ENCODE measurements at regions not wholly inside any gene's neighbourhood (a gene's known extent, or its start where the extent isn't known, plus 50 kb on each side); places are given as distances from the start of the nearest gene placed in this dataset.
"Not testable (repeated sequence)": the region's sequence is repeated elsewhere in the genome, so short reads cannot be mapped to it uniquely, and the experiment has no call there.

DNA sequence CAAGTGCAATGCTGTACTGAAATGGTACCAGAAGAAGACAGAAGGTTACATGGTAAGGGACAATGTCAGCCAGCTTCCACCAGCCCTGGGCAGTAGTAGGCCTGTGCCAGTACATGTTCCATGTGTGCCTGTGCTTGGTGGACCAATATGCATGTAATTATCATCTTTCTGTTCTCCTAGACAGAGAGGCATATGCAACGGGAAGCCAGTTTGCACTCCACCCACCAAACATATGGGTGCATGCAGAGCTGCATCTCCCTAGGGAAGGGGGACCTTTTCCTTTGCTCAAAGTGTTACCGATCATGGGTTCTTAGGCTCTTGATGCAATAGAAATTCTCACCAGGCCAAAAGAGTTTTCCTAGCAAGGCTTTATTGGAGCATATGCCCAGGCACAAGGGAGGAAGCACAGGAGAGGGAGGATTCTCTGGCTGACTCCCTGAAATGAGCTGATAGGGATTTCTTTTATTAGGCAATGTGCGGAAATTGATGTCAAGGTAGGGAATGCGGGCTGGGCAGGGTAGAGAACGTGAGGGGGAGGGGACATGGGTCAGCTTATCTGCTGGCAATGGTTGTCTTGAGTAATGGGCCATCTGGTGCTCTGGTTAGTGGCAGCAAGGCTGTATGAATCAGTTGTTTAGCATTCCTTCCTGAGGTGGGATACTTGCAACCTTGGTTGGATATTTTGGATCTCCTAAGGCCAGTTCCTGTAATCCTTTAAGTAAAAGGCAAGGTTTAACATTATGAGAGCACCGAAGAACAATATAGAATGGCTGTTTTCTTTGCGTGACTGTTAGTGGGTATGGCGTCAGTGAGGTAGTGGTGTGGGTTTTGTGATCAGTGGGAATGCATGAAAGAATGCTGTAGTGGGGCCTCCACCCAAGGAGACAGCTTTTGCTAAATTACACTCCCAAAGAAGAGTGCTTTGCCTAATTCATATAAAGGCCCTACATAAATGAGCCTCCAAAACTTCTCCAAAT, 102.5 kb downstream of the CDRT15L2 start:
- not testable (repeated sequence) for DNase-seq (ENCODE audit: low read depth)

DNA sequence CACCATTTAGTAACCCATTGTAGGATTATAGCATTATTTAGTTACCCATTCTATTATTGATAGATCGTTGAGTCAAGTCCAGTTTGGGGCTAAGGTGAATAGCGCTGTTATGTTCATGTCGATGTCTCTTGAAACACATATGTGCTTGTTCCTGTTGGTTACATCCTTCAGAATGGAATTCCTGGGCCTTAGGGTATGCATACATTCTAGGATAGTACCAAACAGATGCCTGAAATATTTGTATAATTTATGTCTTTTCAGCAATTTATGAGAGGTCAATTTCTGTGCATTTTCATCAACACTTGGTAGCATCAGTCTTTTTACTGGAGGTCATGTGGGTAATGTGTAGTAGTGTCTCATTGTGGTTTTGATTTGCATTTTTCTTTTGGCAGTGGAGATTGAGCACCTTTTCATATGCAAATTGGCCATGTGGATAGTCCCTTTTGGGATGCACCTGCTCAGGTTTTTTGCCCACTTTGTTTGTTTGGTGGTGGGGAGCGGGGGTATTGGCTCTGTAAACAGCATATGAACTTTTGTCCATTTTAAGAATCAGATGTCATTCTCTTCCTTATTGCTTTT, 104.2 kb downstream of the CDRT15L2 start:
- DNase-seq (ENCODE audit: low read depth) = not testable (repeated sequence)

DNA sequence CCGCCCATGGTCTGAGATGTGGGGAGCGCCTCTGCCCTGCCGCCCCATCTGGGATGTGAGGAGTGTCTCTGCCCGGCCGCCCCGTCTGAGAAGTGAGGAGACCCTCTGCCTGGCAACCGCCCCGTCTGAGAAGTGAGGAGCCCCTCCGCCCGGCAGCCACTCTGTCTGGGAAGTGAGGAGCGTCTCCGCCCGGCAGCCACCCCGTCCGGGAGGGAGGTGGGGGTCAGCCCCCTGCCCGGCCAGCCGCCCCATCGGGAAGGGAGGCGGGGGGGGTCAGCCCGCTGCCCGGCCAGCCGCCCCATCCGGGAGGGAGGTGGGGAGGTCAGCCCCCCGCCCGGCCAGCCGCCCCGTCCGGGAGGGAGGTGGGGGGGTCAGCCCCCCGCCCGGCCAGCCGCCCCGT, 105.5 kb downstream of the CDRT15L2 start:
- DNase-seq (ENCODE audit: low read depth) = not testable (repeated sequence)

DNA sequence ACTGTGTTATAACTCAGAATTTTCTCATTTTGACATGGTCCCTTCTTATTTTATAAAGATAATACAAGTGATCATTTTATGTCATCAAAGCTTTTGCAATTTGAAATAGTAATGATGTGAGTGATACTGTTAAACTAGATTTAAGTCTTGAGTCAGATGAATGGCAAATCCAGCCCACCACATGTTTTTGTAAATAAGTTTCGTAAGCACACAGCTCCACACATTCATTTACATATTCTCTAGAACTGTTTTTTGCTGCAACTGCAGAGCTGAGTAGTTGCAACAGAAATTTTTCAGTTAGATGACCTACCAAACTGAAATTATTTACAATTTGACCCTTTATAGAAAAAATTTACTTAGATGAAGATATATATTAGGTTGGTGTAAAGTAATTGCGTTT, 108.1 kb downstream of the CDRT15L2 start:
- not testable (repeated sequence) for DNase-seq (ENCODE audit: low read depth)

DNA sequence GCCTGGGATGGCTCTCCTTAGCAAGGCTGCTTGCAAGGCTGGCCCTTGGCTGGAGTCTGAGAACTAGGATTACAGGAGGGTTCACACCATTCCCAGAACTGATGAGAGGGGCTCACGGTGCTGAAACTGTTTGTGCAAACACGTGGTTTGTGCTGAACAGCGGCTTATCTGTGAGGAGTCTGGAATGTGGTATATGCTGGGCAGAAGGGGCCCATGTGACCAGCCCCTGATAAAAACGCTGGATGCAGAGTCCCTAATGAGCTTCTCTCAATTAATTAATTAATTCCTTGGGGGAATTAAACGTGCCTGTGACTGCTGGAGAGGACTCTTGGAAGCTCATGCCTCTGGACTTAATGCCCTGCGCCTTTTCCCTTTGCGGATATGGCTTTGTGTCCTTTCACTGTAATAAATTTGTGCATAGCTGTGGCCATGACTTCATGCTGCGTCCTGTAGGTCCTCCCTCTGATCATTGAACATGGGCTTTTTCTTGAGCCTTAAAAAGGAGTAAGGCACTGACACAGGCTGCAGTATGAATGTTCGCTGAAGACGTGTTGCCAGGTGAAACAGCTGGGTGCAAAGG, 109.7 kb downstream of the CDRT15L2 start:
- DNase-seq (ENCODE audit: low read depth) = not testable (repeated sequence)

DNA sequence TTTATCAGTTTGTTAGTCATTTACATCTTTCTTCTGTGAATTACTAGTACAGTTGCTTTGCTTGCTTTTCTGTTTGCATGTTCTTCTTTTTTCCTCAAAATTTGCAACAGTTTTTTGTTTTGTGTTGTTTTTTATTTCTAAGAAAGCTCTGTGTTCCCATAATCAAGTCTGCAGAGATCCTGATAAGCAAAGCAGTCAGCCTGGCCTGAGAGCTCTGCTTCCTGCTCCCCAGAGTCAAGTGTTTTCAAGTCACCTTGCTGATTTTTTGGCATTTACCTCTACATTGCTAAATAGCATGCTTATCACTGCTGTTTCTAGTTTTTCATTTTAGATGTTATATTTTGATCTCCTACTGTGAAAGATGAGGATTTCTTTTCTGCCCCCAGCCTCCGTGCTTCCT, 113.2 kb downstream of the CDRT15L2 start:
- not testable (repeated sequence) for DNase-seq (ENCODE audit: low read depth)

DNA sequence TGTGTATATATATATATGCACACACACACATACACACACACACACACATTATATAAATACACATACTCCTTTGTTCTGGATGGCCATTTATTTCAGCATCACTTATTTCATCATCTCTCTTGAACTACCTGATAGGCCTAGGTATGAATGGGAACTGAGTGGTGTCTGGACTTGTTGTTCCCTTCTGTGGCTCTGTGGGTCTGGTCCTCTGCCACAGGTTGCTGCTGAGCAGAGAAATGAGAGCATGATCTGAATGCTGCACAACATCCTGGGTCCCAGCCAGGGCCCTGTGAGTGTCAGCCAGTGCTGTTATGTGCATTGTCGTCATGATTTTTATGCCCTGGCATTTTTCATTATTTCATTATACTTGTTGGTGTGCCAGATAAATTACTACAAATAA, 116.3 kb downstream of the CDRT15L2 start:
- not testable (repeated sequence) for DNase-seq (ENCODE audit: low read depth)

DNA sequence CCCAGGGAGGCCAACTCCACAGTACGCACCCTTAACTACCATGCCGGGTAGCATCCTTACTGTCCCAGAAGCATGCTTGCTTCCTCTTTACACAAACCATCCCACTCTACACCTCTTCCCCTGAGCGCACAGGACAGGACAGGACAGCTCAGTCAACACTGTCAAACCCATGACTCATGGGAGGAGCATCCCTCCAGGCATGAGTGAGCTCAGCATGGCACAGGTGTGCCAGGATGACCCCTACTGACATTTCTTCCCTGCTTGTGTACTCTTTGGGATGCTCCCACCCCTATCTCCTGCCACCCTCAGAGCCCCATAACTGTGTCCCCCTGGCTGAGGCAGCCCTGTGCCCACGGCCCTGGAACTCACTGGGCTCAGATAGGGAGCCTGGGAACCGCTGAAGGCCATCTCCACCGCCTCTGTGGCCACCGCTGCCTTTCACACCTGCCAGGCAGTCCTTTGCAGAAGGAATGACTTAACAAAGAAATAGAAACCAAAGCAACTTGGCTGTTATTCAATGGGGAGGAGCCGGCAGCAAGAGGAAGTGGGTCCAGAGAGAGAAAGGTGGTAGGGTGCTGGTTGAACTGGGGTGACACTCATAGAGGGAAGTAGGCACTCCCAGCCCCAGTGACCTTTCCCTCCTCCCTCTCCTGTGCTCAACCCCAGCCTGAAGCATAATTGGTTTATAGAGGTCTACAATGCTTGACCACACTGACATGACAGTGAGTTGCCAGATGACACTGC, 119.1 kb downstream of the CDRT15L2 start:
- not testable (repeated sequence) for DNase-seq (ENCODE audit: low read depth)

DNA sequence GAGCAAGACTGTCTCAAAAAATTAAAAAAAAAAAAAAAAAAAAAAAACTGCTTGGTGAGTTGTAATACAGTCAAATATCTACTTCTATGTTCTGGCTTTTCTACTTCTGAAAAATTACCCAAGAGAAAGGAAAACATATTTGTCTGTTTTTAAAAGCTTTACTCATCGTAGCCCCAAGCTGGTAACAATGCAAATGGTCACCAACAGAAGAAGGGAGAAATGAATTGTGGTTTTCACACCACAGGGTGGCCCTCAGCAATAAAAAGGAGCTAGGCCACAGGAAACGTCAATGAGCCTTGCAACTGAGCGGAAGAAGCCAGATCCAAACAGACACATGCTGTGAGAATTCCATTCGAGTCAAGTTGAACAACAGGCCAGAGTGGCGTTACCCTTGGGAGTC, 121.0 kb downstream of the CDRT15L2 start:
- not testable (repeated sequence) for DNase-seq (ENCODE audit: low read depth)

DNA sequence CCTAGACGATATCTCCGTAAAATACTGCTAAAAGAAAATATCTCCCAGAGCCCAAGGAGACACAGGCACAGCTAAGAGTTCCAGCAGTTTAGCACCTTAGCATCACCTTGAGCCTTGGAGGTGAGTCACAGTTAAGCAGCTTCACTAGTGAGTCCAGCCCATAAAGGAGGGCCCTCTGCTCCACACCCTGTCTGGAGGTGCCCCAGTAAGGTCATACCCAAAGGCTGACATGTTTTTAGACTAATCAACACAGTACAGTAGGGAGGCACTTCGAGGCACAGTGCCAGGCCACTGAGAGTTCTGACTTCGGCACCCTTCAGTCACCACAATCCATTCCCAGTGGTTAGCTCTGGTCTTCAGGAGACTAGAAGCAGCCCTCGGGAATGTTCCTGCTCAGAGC, 121.8 kb downstream of the CDRT15L2 start:
- DNase-seq (ENCODE audit: low read depth) = not testable (repeated sequence)

DNA sequence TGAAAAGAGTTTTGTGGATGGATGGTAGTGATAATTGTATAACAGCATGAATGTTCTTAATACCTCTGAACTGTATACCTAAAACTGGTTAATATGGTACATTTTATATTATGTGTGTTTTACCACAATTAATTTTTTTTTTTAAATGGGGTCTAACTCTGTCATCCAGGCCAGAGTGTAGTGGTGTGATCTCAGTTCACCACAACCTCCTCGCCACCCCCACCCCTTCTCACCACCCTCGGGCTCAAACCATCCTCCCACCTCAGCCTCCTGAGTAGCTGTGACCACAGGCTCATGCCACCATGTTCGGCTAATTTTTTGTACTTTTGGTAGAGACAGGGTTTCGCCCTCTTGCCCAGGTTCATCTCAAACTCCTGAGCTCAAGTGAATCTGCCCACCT, 123.2 kb downstream of the CDRT15L2 start:
- DNase-seq (ENCODE audit: low read depth) = no peak

DNA sequence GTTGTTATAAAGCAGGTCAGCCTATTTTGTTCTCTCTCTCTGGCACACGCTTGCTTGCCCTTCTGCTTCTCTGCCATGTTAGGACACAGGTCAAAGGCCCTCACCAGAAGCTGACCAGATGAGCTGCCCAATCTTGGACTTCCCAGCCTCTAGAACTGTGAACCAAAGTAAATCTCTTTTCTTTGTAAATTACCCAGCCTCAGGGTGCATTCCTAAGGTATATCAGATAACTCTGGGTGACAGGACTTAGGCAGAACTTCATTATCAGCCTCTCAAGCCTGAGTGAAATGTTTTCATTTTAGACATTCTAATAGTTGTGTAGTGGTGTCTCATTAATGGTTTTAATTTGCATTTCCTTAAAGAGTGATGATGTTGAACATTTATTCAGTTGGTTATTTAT, 124.3 kb downstream of the CDRT15L2 start:
- no peak for DNase-seq (ENCODE audit: low read depth)

DNA sequence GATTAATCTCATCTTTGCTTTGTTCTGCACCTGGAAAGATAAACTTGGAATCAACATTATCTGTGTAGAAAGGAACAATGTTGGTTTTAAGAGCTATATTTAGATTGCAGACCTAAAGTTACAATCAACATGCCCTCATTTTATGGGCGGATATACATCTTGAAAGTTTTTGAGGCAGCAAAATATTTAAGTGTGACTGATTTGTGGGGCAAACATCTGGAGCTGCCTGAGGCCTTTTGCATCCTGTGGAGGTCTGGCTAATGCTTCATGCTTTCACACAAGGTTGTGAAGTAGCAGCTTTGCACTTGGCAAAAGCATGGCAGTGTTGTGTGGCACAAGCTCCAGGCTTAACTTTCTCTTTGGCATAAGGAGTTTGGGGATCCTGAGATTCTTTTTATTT, 125.7 kb downstream of the CDRT15L2 start:
- DNase-seq (ENCODE audit: low read depth) = not testable (repeated sequence)

DNA sequence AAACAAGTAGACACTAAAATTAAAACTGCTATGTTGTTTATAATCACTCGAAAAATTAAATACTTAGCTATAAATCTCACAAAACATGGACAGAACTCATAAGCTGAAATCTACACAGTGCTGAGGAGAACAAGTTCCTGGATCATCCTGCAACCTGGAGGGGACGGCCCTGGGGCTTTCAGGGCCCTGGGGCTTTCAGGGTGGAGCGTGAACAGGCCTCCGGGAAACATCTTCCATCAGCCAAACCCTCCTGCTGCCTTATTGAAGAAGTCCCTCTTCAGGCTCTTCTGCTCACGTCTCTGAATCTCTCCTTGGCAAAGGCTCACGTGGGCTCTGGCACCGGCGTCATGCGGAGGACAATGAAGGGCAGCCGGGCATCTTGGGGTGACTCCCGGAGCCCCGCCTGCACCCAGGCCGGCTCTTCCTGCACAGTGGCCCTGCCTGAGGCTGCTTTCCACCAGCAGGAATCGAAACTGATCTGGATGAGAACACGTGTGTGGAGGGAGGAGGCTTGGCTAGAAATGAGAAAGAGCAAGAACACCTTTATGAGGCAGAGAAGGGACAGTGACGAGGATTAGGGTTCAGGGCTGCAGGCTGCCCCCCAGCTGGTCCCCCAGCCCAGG, 127.3 kb downstream of the CDRT15L2 start:
- DNase-seq (ENCODE audit: low read depth) = no peak

DNA sequence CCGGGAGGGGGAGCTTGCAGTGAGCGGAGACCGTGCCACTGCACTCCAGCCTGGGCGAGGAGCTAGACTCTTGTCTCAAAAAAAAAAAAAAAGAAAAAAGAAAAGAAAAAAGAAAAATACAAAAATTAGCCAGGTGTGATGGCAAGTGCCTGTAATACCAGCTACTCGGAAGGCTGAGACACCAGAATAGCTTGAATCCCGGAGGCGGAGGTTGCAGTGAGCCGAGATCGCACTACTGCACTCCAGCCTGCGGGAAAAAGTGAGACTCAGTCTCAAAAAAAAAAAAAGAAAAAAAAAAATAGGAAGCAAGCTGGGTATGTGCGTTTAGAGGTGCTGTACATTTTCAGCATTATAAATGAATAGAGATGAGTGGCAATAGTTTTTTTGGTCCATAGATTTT, 129.3 kb downstream of the CDRT15L2 start:
- DNase-seq (ENCODE audit: low read depth) = not testable (repeated sequence)

DNA sequence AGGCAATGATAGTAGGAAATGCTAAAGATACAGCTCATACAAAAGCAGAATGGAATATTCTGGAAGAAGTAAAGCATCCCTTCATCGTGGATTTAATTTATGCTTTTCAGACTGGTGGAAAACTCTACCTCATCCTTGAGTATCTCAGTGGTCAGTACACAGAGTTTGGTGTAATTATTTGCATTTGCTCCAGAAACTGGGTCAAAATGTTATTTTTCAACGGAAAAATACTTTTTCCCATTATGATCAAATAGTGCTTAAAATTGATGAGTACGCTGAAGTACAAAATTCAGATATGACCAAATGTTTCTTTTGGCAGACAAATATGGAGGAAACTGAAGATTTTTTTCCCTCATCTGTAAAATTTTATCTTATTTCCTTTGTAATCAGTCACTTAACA, 137.0 kb downstream of the CDRT15L2 start:
- not testable (repeated sequence) for DNase-seq (ENCODE audit: low read depth)

DNA sequence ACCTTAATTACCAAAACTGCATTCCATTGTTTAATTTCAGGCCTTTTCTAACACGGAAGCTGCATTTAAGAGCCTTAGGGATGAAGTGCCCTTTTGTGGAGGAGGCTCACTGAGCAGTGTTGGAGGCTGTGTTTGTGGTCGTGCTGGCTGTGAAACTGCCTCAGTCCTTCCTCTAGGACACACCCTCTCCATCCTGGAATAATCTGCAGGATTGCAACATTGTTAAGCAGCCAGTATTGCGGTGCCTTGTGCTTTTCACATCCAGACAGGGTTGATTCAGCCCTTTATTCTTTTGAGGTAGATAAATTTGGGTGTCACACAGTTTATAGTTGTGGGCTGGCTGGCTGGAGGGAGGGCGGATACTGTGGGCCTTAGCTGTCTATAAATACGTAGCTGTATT, 141.6 kb downstream of the CDRT15L2 start:
- DNase-seq (ENCODE audit: low read depth) = no peak

DNA sequence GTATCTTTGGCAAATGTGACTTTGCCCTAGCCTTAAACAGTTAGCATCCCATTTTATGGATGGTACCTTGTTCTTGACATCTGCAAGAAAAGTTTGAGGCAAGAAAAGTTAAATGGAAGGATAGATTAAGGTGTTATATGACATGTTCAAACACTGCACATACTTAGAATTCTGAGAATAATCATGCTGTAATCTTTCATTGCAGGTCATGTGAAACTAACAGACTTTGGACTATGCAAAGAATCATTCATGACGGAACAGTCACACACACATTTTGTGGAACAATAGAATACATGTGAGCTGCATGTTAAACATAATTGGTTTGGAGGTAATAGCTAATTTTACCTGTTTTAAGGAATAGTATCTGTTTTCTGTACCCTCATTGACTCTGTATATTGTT, 144.9 kb downstream of the CDRT15L2 start:
- DNase-seq (ENCODE audit: low read depth) = not testable (repeated sequence)

DNA sequence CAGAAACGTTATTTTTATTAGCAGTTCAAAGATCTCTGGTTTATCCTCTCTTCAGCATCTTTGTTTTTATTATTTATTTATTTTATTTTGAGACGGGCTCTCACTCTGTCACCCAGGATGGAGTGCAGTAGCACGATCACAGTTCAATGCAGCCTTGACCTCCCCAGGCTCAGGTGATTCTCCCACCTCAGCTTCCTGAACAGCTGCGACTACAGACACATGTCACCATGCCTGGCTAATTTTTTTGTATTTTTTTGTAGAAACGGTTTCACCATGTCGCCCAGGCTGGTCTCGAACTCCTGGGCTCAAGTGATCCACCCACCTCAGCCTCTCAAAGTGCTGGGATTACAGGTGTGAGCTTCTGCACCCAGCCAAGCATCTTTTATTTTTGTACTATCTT, 147.7 kb downstream of the CDRT15L2 start:
- DNase-seq (ENCODE audit: low read depth) = not testable (repeated sequence)

DNA sequence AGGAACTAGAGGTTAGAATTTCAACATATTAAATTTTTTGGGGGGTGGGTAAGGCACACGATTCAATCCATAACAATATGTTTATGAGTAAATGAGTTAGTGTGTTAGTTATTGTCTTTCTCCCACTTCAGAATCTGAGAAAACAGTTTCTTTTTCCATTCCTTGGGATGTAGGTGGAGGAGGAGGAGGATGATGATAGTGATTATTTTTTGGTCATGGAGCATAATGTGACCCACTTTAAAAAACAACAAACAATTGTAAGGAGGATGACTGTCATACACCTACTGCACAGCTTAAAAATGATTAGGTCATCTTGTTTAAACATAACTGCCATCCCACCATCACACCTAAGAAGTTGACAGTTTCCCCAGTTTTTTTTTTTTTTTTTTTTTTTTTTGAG, 148.7 kb downstream of the CDRT15L2 start:
- no peak for DNase-seq (ENCODE audit: low read depth)

DNA sequence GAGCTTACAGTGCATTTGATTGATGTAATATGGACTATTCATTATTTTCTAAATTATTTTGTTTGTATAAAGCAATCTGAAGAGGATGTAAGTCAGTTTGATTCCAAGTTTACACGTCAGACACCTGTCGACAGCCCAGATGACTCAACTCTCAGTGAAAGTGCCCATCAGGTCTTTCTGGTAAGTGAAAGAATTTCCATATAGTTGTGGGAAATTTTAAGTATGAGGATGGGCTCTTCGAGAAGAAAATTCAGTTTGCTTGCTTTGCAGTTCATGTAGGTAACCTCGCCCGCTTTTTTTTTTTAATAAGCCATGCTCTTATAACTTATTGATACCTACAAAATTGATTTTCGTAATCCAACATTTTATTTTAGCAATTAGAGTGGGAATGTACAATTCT, 151.6 kb downstream of the CDRT15L2 start:
- not testable (repeated sequence) for DNase-seq (ENCODE audit: low read depth)

DNA sequence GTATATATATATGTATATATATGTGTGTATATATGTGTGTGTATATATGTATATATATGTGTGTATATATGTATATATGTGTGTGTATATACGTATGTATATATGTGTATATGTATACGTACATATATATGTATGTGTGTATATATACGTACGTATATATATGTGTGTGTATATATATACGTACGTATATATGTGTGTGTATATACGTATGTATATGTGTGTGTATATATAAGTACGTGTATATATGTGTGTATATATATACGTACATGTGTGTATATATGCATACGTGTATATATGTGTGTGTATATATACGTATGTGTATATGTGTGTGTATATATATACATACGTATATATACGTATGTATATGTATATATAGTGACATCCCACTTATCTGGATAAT, 154.4 kb downstream of the CDRT15L2 start:
- DNase-seq (ENCODE audit: low read depth) = no peak

All from T-helper 22 cell (primary cell).